GM23248 (cell line): ENCODE measurements at regions not wholly inside any gene's neighbourhood (a gene's known extent, or its start where the extent isn't known, plus 50 kb on each side); places are given as distances from the start of the nearest gene placed in this dataset.

ENCODE experiments used
- EZH2 ChIP-seq: fragments of 200-600 bp; sonication (generic); IDR thresholded peaks from 2 replicates; pipeline ENCODE4 v1.6.1; 2018; ENCODE audit warnings: antibody characterized with exemption, mild to moderate bottlenecking; ENCODE audit not compliant: insufficient read depth, poor library complexity, severe bottlenecking
- EZH2phosphoT487 ChIP-seq: fragments of 200-600 bp; sonication (generic); IDR thresholded peaks from 2 replicates; pipeline ENCODE4 v1.6.1; 2018; ENCODE audit warnings: antibody characterized with exemption, moderate library complexity, mild to moderate bottlenecking, low read depth; ENCODE audit not compliant: insufficient read depth

DNA sequence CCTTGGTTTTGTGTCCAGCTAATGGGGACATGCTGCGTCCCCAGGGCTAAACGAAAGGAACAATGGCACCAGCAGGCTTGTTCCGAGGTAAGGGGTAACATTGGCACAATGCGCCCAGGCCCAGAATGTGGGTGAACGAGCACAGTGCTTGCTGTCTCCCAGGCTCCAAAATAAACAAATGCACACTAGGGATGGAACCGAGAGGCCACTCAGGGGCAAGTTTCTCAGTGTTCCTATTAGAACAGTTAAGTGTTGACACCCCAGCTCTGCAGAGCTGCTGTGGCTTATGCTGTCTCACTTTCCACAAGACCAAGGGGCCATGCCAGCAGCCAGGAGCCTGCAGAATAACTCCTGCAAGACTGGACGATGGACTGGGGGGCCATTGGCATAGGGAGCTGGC lies 492.4 kb downstream of the GADD45G start:
- TF ChIP-seq EZH2phosphoT487 (no peak), EZH2 (no peak)
